Right lobe of liver (tissue), 4 donors: ENCODE measurements at regions not wholly inside any gene's neighbourhood (a gene's known extent, or its start where the extent isn't known, plus 50 kb on each side); places are given as distances from the start of the nearest gene placed in this dataset.

Experiments
- POLR2A ChIP-seq: fragments of 450-650 bp; IDR thresholded peaks from one replicate; pipeline ENCODE4 v1.6.1; 2017; ENCODE audit warnings: antibody characterized with exemption, mild to moderate bottlenecking
- TF ChIP-seq, protein P1 (sequence below), 4 donors: fragments of 200-600 bp in 3 of 4; fragments of 450-650 bp in 1 of 4; IDR thresholded peaks; one replicate each; pipeline versions ENCODE4 v1.5.1 to v1.8.0; 2016 to 2022; ENCODE audit warnings: antibody characterized with exemption in 4 of 4, mild to moderate bottlenecking in 2 of 4
- donor health status: DM: no; HTN: no; CAD: no.
- donor health status: DM: no; HTN: no; CAD: no.
- donor health status: DM: no; HTN: yes; CAD: no.

DNA sequence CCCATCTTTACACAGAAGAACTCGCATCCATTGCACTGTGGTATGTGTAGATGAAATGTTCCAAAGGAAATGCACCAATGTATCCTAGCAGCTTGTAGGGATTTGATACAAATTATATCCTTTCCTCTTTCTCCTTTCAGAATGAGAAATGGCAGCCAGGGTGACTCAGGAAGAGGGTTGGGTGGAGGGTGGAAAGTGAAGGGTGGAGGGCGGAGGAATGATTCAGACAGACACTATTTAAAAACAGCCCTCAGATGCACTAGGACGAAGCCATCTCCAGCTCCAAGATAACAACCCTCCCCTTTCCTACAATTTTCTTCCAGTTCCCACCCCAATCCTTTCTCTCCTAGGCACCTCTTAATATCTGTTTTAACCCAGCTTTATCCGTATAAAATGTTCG lies 96.2 kb upstream of the STK39 start:
- TF ChIP-seq, protein P1, sequence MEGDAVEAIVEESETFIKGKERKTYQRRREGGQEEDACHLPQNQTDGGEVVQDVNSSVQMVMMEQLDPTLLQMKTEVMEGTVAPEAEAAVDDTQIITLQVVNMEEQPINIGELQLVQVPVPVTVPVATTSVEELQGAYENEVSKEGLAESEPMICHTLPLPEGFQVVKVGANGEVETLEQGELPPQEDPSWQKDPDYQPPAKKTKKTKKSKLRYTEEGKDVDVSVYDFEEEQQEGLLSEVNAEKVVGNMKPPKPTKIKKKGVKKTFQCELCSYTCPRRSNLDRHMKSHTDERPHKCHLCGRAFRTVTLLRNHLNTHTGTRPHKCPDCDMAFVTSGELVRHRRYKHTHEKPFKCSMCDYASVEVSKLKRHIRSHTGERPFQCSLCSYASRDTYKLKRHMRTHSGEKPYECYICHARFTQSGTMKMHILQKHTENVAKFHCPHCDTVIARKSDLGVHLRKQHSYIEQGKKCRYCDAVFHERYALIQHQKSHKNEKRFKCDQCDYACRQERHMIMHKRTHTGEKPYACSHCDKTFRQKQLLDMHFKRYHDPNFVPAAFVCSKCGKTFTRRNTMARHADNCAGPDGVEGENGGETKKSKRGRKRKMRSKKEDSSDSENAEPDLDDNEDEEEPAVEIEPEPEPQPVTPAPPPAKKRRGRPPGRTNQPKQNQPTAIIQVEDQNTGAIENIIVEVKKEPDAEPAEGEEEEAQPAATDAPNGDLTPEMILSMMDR (IDR thresholded peaks at IDR 0.05), result no peak
- no peak for TF ChIP-seq POLR2A
